ENCODE measurements at regions not wholly inside any gene's neighbourhood (a gene's known extent, or its start where the extent isn't known, plus 50 kb on each side); places are given as distances from the start of the nearest gene placed in this dataset.

DNA sequence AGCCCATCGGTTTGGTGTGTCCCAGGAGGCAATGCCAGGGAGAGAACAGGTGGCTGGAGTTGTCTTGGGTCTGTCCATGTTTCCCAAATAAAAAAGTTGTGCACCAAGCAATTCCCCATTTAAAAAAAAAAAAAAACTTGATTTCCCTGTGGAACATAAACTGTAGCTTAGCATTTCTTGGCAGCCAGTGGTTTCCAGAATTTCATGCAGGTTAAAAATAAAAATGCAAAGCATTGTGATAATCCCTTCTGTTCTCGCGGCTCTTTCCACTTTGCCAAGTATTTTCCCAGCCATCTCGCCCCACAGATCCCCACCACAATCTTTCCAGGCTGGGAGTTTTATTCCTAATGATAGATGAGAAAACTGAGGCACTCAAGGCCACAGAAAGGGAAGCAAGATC, 51.4 kb upstream of the MSX1 start:
- no peaks in the 10 kb centered on the region for H3K79me1 ChIP-seq (ENCODE audit: low read depth, low read length)
- H3K4ac ChIP-seq (ENCODE audit: low read length) = no peak overlapping the region
- H3K4me2 ChIP-seq (ENCODE audit: insufficient read depth, low read length, poor library complexity, severe bottlenecking) = no peak overlapping the region
- no peak overlapping the region for H2BK12ac ChIP-seq (ENCODE audit: low read length)
- H3K18ac ChIP-seq (ENCODE audit: low read length) = no peak overlapping the region
- no peak for DNase-seq (ENCODE audit: low spot score)
- H3K36me3 ChIP-seq (replicated peaks in 1 of 2; ENCODE audit: control insufficient read depth in 2 of 2, insufficient read depth in 2 of 2, low read length in 2 of 2) = no peaks in the 10 kb centered on the region
- no peak overlapping the region for H3K23ac ChIP-seq (ENCODE audit: low read depth, low read length, poor library complexity)
- H3K9ac ChIP-seq (ENCODE audit: low read depth, low read length, poor library complexity) = no peak overlapping the region
- H3K14ac ChIP-seq (ENCODE audit: low read length) = no peak overlapping the region
- no CpG with 5 or more reads among the region's 4 CpGs for WGBS, 2 donors (ENCODE audit: extremely low coverage in 2 of 2, insufficient read length in 2 of 2, insufficient replicate concordance in 1 of 2)
- H2AFZ ChIP-seq (ENCODE audit: low read length) = no peak overlapping the region
- H2AK5ac ChIP-seq (ENCODE audit: low read depth, low read length) = no peak overlapping the region
- no peaks in the 10 kb centered on the region for H3K4me1 ChIP-seq (ENCODE audit: control insufficient read depth in 2 of 2, insufficient read depth in 1 of 2, low read depth in 1 of 2, low read length in 2 of 2)
- H2BK120ac ChIP-seq (ENCODE audit: low read depth, low read length) = no peak overlapping the region
- no peak overlapping the region for H4K8ac ChIP-seq (ENCODE audit: low read depth, low read length)
- H3K27ac ChIP-seq (replicated peaks; ENCODE audit: low read length) = no peak overlapping the region
- no peak overlapping the region for H2BK5ac ChIP-seq (ENCODE audit: low read length)
- no peak overlapping the region for H3K4me3 ChIP-seq (ENCODE audit: low read length in 2 of 2)
- H3K27me3 ChIP-seq (ENCODE audit: control insufficient read depth in 3 of 3, insufficient read depth in 3 of 3, low read depth in 1 of 3, low read length in 3 of 3) = peaks cover 0 to 4% (median 0%) of the 10 kb centered on the region in 3 experiments
- no peak overlapping the region for H2BK15ac ChIP-seq (ENCODE audit: low read length)
- no peak overlapping the region for H4K91ac ChIP-seq (ENCODE audit: low read depth, low read length, poor library complexity)
- H3K9me3 ChIP-seq (replicated peaks in 1 of 2; ENCODE audit: control insufficient read depth in 2 of 2, insufficient read depth in 1 of 2, low read depth in 1 of 2, low read length in 2 of 2) = peaks cover 0 to 1% of the 10 kb centered on the region in 2 donors

DNA sequence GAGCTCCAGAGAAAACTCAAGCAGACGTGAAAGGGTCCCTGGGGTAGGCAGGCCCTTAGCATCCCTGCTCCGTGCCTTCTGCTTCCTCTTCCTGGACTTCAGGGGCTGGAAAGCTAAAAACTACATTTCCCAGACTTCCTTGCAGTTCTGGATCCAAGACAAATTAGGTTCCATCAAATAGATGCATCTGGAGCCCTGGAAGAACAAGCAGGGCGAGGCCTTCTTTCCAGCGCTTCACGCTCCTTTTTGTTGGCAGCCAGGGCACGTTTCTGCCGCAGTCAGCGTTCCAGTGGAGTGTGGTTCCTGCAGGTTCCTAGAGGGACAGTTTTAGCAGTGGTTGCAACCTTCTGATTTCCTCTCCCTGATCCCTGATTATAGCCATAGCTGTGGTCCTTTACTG, 53.6 kb upstream of the MSX1 start:
- Histone ChIP-seq H3K27ac (replicated peaks; ENCODE audit: low read length) (no peak overlapping the region), H3K79me1 (ENCODE audit: low read depth, low read length) (no peaks in the 10 kb centered on the region), H2BK5ac (ENCODE audit: low read length) (no peak overlapping the region), H2AFZ (ENCODE audit: low read length) (no peak overlapping the region), H2BK15ac (ENCODE audit: low read length) (no peak overlapping the region), H3K18ac (ENCODE audit: low read length) (peak overlapping the region; percentile 11), H2BK120ac (ENCODE audit: low read depth, low read length) (no peak overlapping the region), H3K36me3 (replicated peaks in 1 of 2; ENCODE audit: control insufficient read depth in 2 of 2, insufficient read depth in 2 of 2, low read length in 2 of 2) (no peaks in the 10 kb centered on the region), H3K4me1 (ENCODE audit: control insufficient read depth in 2 of 2, insufficient read depth in 1 of 2, low read depth in 1 of 2, low read length in 2 of 2) (no peaks in the 10 kb centered on the region), H2AK5ac (ENCODE audit: low read depth, low read length) (no peak overlapping the region), H3K4me2 (ENCODE audit: insufficient read depth, low read length, poor library complexity, severe bottlenecking) (no peak overlapping the region), H4K8ac (ENCODE audit: low read depth, low read length) (no peak overlapping the region), H3K9me3 (replicated peaks in 1 of 2; ENCODE audit: control insufficient read depth in 2 of 2, insufficient read depth in 1 of 2, low read depth in 1 of 2, low read length in 2 of 2) (peaks cover 0 to 1% of the 10 kb centered on the region in 2 donors), H3K27me3 (ENCODE audit: control insufficient read depth in 3 of 3, insufficient read depth in 3 of 3, low read depth in 1 of 3, low read length in 3 of 3) (peaks cover 0 to 4% (median 0%) of the 10 kb centered on the region in 3 experiments), H3K14ac (ENCODE audit: low read length) (no peak overlapping the region), H3K4ac (ENCODE audit: low read length) (no peak overlapping the region), H3K23ac (ENCODE audit: low read depth, low read length, poor library complexity) (no peak overlapping the region), H3K9ac (ENCODE audit: low read depth, low read length, poor library complexity) (no peak overlapping the region), H3K4me3 (ENCODE audit: low read length in 2 of 2) (no peak overlapping the region), H4K91ac (ENCODE audit: low read depth, low read length, poor library complexity) (no peak overlapping the region), H2BK12ac (ENCODE audit: low read length) (no peak overlapping the region)
- WGBS, 2 donors (ENCODE audit: extremely low coverage in 2 of 2, insufficient read length in 2 of 2, insufficient replicate concordance in 1 of 2) = no CpG with 5 or more reads among the region's 8 CpGs
- DNase-seq (ENCODE audit: low spot score) = no peak

DNA sequence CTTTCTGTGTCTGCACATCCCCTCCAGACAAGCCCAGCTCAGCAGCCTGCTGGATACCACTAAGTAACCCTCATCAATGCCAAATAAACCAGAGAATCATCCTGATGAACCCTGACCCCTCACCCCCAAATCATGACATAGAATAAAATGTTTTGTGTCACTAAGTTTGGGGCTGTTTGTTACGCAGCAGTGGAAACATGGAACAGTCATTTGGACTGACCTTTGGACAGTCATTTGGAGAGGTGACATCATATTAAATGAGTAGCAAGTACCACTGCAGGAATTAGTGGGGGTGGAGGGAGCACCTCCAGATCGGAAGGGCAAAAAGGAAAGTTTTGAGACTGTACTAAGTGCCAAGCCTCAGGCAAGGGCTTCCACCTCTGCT, 55.6 kb upstream of the MSX1 start:
- Histone ChIP-seq H2AK5ac (ENCODE audit: low read depth, low read length) (no peak overlapping the region), H3K23ac (ENCODE audit: low read depth, low read length, poor library complexity) (no peak overlapping the region)

DNA sequence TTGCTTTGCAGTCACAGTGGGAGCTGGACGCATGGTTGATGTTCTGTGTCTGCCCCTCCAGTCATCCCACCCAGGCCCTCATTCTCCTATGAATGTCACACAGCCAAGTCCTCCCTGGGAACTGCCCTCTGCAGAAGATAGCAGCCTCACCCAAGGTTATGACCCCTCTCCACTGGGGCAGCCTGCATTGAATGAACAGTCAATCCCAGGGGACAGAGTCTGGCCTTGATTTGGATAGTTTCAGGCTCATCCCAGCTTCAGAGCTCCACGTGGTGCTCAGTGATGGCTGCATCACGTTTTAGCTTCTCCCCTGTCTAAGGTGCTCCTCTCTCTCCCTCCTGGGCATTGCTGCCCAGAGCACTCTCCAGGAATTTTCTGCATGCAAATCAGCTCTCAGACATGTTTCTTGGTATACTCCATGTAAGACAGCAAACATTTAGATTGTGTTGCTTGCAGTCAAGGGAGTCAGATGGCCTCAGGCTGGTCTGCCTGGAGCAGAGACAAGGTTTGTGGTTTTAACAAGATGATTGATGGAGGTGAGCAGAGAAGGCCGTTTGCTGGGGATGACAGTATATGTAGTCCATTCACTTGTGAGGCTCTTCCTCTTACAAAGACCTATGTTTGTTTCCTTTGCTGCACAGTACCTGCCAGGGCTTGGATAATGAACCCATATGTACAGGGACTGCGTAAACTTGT, 56.1 kb upstream of the MSX1 start:
- Histone ChIP-seq H3K36me3 (replicated peaks in 1 of 2; ENCODE audit: control insufficient read depth in 2 of 2, insufficient read depth in 2 of 2, low read length in 2 of 2) (no peaks in the 10 kb centered on the region), H2BK12ac (ENCODE audit: low read length) (no peak overlapping the region), H3K27me3 (ENCODE audit: control insufficient read depth in 3 of 3, insufficient read depth in 3 of 3, low read depth in 1 of 3, low read length in 3 of 3) (peaks cover 0 to 3% (median 0%) of the 10 kb centered on the region in 3 experiments), H2BK15ac (ENCODE audit: low read length) (no peak overlapping the region), H3K79me1 (ENCODE audit: low read depth, low read length) (no peaks in the 10 kb centered on the region), H3K14ac (ENCODE audit: low read length) (no peak overlapping the region), H2AFZ (ENCODE audit: low read length) (no peak overlapping the region), H2AK5ac (ENCODE audit: low read depth, low read length) (no peak overlapping the region), H3K9me3 (replicated peaks in 1 of 2; ENCODE audit: control insufficient read depth in 2 of 2, insufficient read depth in 1 of 2, low read depth in 1 of 2, low read length in 2 of 2) (no peaks in the 10 kb centered on the region), H3K18ac (ENCODE audit: low read length) (no peak overlapping the region), H4K91ac (ENCODE audit: low read depth, low read length, poor library complexity) (no peak overlapping the region), H3K9ac (ENCODE audit: low read depth, low read length, poor library complexity) (no peak overlapping the region), H3K4me3 (ENCODE audit: low read length in 2 of 2) (no peak overlapping the region), H3K4me2 (ENCODE audit: insufficient read depth, low read length, poor library complexity, severe bottlenecking) (no peak overlapping the region), H2BK5ac (ENCODE audit: low read length) (no peak overlapping the region), H3K4ac (ENCODE audit: low read length) (no peak overlapping the region), H3K4me1 (ENCODE audit: control insufficient read depth in 2 of 2, insufficient read depth in 1 of 2, low read depth in 1 of 2, low read length in 2 of 2) (no peaks in the 10 kb centered on the region), H4K8ac (ENCODE audit: low read depth, low read length) (no peak overlapping the region), H2BK120ac (ENCODE audit: low read depth, low read length) (no peak overlapping the region), H3K23ac (ENCODE audit: low read depth, low read length, poor library complexity) (no peak overlapping the region), H3K27ac (replicated peaks; ENCODE audit: low read length) (no peak overlapping the region)
- no CpG with 5 or more reads among the region's 5 CpGs for WGBS, 2 donors (ENCODE audit: extremely low coverage in 2 of 2, insufficient read length in 2 of 2, insufficient replicate concordance in 1 of 2)
- no peak for DNase-seq (ENCODE audit: low spot score)

More for the DNA sequence above, 55.6 kb upstream of the MSX1 start:
- H2BK5ac ChIP-seq (ENCODE audit: low read length) = no peak overlapping the region
- no peak overlapping the region for H3K18ac ChIP-seq (ENCODE audit: low read length)
- H3K14ac ChIP-seq (ENCODE audit: low read length) = no peak overlapping the region
- no peak for DNase-seq (ENCODE audit: low spot score)
- H3K27ac ChIP-seq (replicated peaks; ENCODE audit: low read length) = no peak overlapping the region
- H3K4ac ChIP-seq (ENCODE audit: low read length) = no peak overlapping the region
- peaks cover 0 to 3% (median 0%) of the 10 kb centered on the region in 3 experiments for H3K27me3 ChIP-seq (ENCODE audit: control insufficient read depth in 3 of 3, insufficient read depth in 3 of 3, low read depth in 1 of 3, low read length in 3 of 3)
- H3K36me3 ChIP-seq (replicated peaks in 1 of 2; ENCODE audit: control insufficient read depth in 2 of 2, insufficient read depth in 2 of 2, low read length in 2 of 2) = no peaks in the 10 kb centered on the region
- H3K79me1 ChIP-seq (ENCODE audit: low read depth, low read length) = no peaks in the 10 kb centered on the region
- H2BK15ac ChIP-seq (ENCODE audit: low read length) = no peak overlapping the region
- H4K91ac ChIP-seq (ENCODE audit: low read depth, low read length, poor library complexity) = no peak overlapping the region
- H3K4me2 ChIP-seq (ENCODE audit: insufficient read depth, low read length, poor library complexity, severe bottlenecking) = no peak overlapping the region
- no peak overlapping the region for H2BK120ac ChIP-seq (ENCODE audit: low read depth, low read length)
- H3K9ac ChIP-seq (ENCODE audit: low read depth, low read length, poor library complexity) = no peak overlapping the region
- H4K8ac ChIP-seq (ENCODE audit: low read depth, low read length) = no peak overlapping the region
- H3K4me3 ChIP-seq (ENCODE audit: low read length in 2 of 2) = no peak overlapping the region
- WGBS, 2 donors (ENCODE audit: extremely low coverage in 2 of 2, insufficient read length in 2 of 2, insufficient replicate concordance in 1 of 2) = no CpG with 5 or more reads among the region's 2 CpGs
- H2AFZ ChIP-seq (ENCODE audit: low read length) = no peak overlapping the region
- H3K9me3 ChIP-seq (replicated peaks in 1 of 2; ENCODE audit: control insufficient read depth in 2 of 2, insufficient read depth in 1 of 2, low read depth in 1 of 2, low read length in 2 of 2) = peaks cover 0 to 1% of the 10 kb centered on the region in 2 donors
- H2BK12ac ChIP-seq (ENCODE audit: low read length) = no peak overlapping the region
- no peaks in the 10 kb centered on the region for H3K4me1 ChIP-seq (ENCODE audit: control insufficient read depth in 2 of 2, insufficient read depth in 1 of 2, low read depth in 1 of 2, low read length in 2 of 2)
